Panc1 (cell line): ENCODE measurements at regions not wholly inside any gene's neighbourhood (a gene's known extent, or its start where the extent isn't known, plus 50 kb on each side); places are given as distances from the start of the nearest gene placed in this dataset.

Experiments used
- POLR2AphosphoS5 ChIP-seq: IDR thresholded peaks from 2 replicates; pipeline ENCODE4 v1.6.1; 2012; ENCODE audit warnings: mild to moderate bottlenecking, low read depth, low read length, moderate library complexity
- REST ChIP-seq, 2 experiments: IDR thresholded peaks; 2 replicates each; pipeline ENCODE4 v1.6.1; 2011 to 2012; ENCODE audit warnings: low read depth in 2 of 2, control low read depth in 1 of 2, low read length in 1 of 2, mild to moderate bottlenecking in 1 of 2, moderate library complexity in 1 of 2; ENCODE audit not compliant: insufficient read depth in 1 of 2
- TCF7L2 ChIP-seq: IDR thresholded peaks from 2 replicates; pipeline ENCODE4 v1.6.1; 2011; ENCODE audit warnings: mild to moderate bottlenecking, low read depth, low read length, inconsistent platforms
- TF ChIP-seq, protein P1 (sequence below): fragments of 450-650 bp; IDR thresholded peaks from 2 replicates; pipeline ENCODE4 v1.5.1; 2017; ENCODE audit warnings: mild to moderate bottlenecking

DNA sequence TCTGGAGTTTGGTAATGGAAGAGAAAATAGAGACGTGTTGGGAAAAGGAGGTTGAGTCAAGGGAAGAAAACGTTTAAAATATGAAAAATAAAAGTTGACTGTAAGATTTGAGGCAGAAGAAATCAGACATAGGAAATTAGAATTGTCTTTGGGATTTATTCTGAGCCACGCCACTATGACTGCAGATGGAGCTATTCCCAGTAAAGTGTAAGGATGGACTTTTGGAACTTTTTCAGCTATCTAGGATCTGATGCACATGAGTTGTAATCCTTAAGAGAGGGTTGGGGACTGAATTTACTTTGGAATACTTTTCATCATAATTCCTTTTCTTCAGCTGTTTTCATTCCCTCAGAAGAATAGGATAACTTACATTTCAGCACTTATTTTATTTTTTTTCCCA, 336.7 kb downstream of the FAM170A start:
- TF ChIP-seq, protein P1, sequence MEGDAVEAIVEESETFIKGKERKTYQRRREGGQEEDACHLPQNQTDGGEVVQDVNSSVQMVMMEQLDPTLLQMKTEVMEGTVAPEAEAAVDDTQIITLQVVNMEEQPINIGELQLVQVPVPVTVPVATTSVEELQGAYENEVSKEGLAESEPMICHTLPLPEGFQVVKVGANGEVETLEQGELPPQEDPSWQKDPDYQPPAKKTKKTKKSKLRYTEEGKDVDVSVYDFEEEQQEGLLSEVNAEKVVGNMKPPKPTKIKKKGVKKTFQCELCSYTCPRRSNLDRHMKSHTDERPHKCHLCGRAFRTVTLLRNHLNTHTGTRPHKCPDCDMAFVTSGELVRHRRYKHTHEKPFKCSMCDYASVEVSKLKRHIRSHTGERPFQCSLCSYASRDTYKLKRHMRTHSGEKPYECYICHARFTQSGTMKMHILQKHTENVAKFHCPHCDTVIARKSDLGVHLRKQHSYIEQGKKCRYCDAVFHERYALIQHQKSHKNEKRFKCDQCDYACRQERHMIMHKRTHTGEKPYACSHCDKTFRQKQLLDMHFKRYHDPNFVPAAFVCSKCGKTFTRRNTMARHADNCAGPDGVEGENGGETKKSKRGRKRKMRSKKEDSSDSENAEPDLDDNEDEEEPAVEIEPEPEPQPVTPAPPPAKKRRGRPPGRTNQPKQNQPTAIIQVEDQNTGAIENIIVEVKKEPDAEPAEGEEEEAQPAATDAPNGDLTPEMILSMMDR = no peak
- TF ChIP-seq POLR2AphosphoS5 = no peak
- TF ChIP-seq TCF7L2 = no peak
- no peak for TF ChIP-seq REST (IDR thresholded peaks at IDR 0.05; ENCODE audit: insufficient read depth in 1 of 2, low read depth in 2 of 2, low read length in 1 of 2)
